ENCODE measurements at regions not wholly inside any gene's neighbourhood (a gene's known extent, or its start where the extent isn't known, plus 50 kb on each side); places are given as distances from the start of the nearest gene placed in this dataset.

GRCh38 chr9:108325406-108325805 lies 530.4 kb downstream of the ACTL7B start:
- in situ Hi-C loops (cut with MboI; ENCODE audit: low sequenced_read_pairs, unreplicated experiment), result no loop called here
- TF ChIP-seq CTCF (IDR thresholded peaks at IDR 0.05; ENCODE audit: borderline replicate concordance, control extremely low read depth, extremely low read depth, insufficient read depth, missing control alignments), result no peak

GRCh38 chr9:108323615-108324014 lies 532.2 kb downstream of the ACTL7B start:
- in situ Hi-C loops (cut with MboI; ENCODE audit: low sequenced_read_pairs, unreplicated experiment), result no loop called here
- no peak for TF ChIP-seq CTCF (IDR thresholded peaks at IDR 0.05; ENCODE audit: borderline replicate concordance, control extremely low read depth, extremely low read depth, insufficient read depth, missing control alignments)

More at GRCh38 chr9:108325406-108325805, 530.4 kb downstream of the ACTL7B start:
- no peak for DNase-seq (ENCODE audit: low spot score)

GRCh38 chr9:108322326-108323098 lies 533.3 kb downstream of the ACTL7B start:
- TF ChIP-seq CTCF (IDR thresholded peaks at IDR 0.05; ENCODE audit: borderline replicate concordance, control extremely low read depth, extremely low read depth, insufficient read depth, missing control alignments), result no peak
- DNase-seq (ENCODE audit: low spot score), result no peak
- in situ Hi-C loops (cut with MboI; ENCODE audit: low sequenced_read_pairs, unreplicated experiment), result no loop called here

More at GRCh38 chr9:108323615-108324014, 532.2 kb downstream of the ACTL7B start:
- DNase-seq (ENCODE audit: low spot score), result no peak

GRCh38 chr9:108316630-108317029 lies 539.2 kb downstream of the ACTL7B start:
- TF ChIP-seq CTCF (IDR thresholded peaks at IDR 0.05; ENCODE audit: borderline replicate concordance, control extremely low read depth, extremely low read depth, insufficient read depth, missing control alignments), result no peak
- DNase-seq (ENCODE audit: low spot score), result no peak

GRCh38 chr9:108316066-108316465 lies 539.7 kb downstream of the ACTL7B start:
- in situ Hi-C loops (cut with MboI; ENCODE audit: low sequenced_read_pairs, unreplicated experiment), result no loop called here

More at GRCh38 chr9:108316630-108317029, 539.2 kb downstream of the ACTL7B start:
- in situ Hi-C loops (cut with MboI; ENCODE audit: low sequenced_read_pairs, unreplicated experiment), result no loop called here

GRCh38 chr9:108311745-108312144 lies 544.0 kb downstream of the ACTL7B start:
- in situ Hi-C loops (cut with MboI; ENCODE audit: low sequenced_read_pairs, unreplicated experiment), result no loop called here
- no peak for DNase-seq (ENCODE audit: low spot score)
- TF ChIP-seq CTCF (IDR thresholded peaks at IDR 0.05; ENCODE audit: borderline replicate concordance, control extremely low read depth, extremely low read depth, insufficient read depth, missing control alignments), result no peak

More at GRCh38 chr9:108316066-108316465, 539.7 kb downstream of the ACTL7B start:
- DNase-seq (ENCODE audit: low spot score), result no peak
- no peak for TF ChIP-seq CTCF (IDR thresholded peaks at IDR 0.05; ENCODE audit: borderline replicate concordance, control extremely low read depth, extremely low read depth, insufficient read depth, missing control alignments)
